Kidney epithelial cell (primary cell): ENCODE measurements at regions not wholly inside any gene's neighbourhood (a gene's known extent, or its start where the extent isn't known, plus 50 kb on each side); places are given as distances from the start of the nearest gene placed in this dataset.

Experiments
- DNase-seq: peaks from one replicate; pipeline ENCODE4 v3.0.0-alpha.2; 2010; ENCODE audit warnings: low read depth
- H3K27me3 ChIP-seq: 2 replicates; pipeline ENCODE4 v1.6.0; 2011; ENCODE audit warnings: low read length; ENCODE audit not compliant: control insufficient read depth, insufficient read depth
- H3K36me3 ChIP-seq: 2 replicates; pipeline ENCODE4 v1.5.1; 2011; ENCODE audit warnings: low read length; ENCODE audit not compliant: control insufficient read depth, insufficient read depth
- H3K4me3 ChIP-seq: 2 replicates; pipeline ENCODE4 v1.5.1; 2011; ENCODE audit warnings: low read depth, mild to moderate bottlenecking, control low read depth, low read length
- TF ChIP-seq, protein P1 (sequence below): IDR thresholded peaks from 2 replicates; pipeline ENCODE4 v1.5.1; 2011; ENCODE audit warnings: mild to moderate bottlenecking, moderate library complexity, low read length, control low read depth, inconsistent platforms; ENCODE audit not compliant: insufficient read depth, poor library complexity, severe bottlenecking

DNA sequence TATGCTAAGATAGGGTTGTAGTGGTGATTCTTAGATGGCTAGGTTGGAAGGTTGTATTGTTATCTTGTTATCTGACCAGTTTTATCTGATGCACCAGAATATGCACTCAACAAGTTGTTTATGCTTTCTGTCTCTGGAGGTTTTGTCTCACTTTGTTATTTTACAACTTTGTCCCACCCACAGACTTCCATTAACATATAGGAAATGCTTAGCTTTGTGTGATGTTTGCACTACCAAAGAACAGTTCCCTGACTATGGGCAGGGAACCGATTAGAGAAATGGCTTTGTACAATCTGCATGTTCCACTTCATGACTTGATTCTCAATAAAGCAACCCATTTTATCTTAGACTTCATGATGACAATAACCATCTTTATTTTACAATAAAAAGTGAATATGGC lies 160.6 kb upstream of the CDH20 start:
- Histone ChIP-seq H3K4me3 (no peak overlapping the region), H3K36me3 (no peaks in the 10 kb centered on the region), H3K27me3 (no peaks in the 10 kb centered on the region)
- DNase-seq, result no peak
- TF ChIP-seq, protein P1, sequence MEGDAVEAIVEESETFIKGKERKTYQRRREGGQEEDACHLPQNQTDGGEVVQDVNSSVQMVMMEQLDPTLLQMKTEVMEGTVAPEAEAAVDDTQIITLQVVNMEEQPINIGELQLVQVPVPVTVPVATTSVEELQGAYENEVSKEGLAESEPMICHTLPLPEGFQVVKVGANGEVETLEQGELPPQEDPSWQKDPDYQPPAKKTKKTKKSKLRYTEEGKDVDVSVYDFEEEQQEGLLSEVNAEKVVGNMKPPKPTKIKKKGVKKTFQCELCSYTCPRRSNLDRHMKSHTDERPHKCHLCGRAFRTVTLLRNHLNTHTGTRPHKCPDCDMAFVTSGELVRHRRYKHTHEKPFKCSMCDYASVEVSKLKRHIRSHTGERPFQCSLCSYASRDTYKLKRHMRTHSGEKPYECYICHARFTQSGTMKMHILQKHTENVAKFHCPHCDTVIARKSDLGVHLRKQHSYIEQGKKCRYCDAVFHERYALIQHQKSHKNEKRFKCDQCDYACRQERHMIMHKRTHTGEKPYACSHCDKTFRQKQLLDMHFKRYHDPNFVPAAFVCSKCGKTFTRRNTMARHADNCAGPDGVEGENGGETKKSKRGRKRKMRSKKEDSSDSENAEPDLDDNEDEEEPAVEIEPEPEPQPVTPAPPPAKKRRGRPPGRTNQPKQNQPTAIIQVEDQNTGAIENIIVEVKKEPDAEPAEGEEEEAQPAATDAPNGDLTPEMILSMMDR, result no peak

- no peak overlapping the region for H3K4me3 ChIP-seq
- no peaks in the 10 kb centered on the region for H3K36me3 ChIP-seq
- no peaks in the 10 kb centered on the region for H3K27me3 ChIP-seq
- TF ChIP-seq, protein P1, result no peak
- DNase-seq, result no peak
Observed at GRCh38 chr18:61173554-61173953, 159.7 kb upstream of the CDH20 start.

DNA sequence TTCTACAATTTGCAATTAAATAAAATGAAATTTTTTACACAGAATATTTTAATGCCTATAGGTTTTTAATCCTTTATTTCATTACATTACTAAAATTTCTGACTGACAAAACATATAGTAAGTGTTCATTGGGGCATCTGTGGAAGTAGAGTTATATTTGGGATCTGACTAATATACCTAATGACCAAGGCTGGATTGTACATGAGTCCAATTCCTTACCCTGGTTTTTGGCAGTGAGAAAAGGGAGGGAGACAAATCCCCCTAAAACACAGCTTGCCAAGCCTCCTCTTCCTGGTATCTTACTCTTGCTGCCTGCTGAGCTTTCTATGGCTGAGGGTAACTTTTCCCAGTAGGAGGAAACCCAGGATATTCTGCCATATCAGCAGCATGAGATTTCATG lies 149.4 kb upstream of the CDH20 start:
- no peak for DNase-seq
- Histone ChIP-seq H3K36me3 (no peaks in the 10 kb centered on the region), H3K4me3 (no peak overlapping the region), H3K27me3 (no peaks in the 10 kb centered on the region)
- TF ChIP-seq, protein P1, result no peak

DNA sequence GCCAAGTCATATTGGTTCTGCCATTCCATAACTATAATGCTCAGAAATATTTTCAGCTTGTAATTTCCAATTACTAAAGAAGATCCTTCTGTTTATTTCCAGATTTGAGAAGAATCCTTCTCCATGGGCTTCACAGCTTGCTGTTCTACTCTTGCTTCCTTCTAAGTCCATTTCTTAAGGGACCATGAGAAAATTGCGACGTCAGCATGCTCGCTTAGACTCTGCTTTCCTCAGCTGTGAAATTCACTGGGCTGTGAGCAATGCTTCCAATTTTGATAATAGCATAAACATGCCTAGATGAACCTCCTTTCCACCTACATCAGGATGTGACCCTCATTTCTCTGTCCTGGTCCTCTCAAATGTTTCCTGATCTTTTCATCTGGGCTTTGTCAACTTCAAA lies 145.3 kb upstream of the CDH20 start:
- Histone ChIP-seq H3K36me3 (no peaks in the 10 kb centered on the region), H3K4me3 (no peak overlapping the region), H3K27me3 (no peaks in the 10 kb centered on the region)
- DNase-seq, result no peak
- TF ChIP-seq, protein P1, result no peak

GRCh38 chr18:61189376-61189775 lies 143.9 kb upstream of the CDH20 start:
- Histone ChIP-seq H3K36me3 (no peaks in the 10 kb centered on the region), H3K27me3 (no peaks in the 10 kb centered on the region), H3K4me3 (no peak overlapping the region)
- DNase-seq, result no peak
- TF ChIP-seq, protein P1, result no peak

DNA sequence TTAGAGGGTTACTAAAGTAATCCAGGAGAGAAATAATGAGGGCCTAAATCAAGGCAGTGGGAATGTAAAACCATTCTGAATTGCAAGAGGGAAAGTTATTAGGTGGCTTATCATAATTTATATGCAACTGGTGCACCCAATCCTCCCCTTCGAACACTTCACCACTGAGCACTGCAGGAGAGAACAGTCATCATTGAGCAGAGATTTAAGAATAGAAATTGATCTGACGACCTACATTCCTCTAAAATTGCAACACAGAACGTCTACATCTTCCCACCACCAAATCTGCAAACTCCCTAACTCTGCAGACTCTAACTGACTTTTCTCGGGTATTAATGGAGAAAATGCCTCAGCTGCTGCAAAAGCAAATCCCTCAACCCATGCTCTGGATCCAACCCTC lies 138.5 kb upstream of the CDH20 start:
- Histone ChIP-seq H3K36me3 (no peaks in the 10 kb centered on the region), H3K27me3 (no peaks in the 10 kb centered on the region), H3K4me3 (no peak overlapping the region)
- DNase-seq, result no peak
- TF ChIP-seq, protein P1, result no peak
